Loucy (cell line): ENCODE measurements at regions not wholly inside any gene's neighbourhood (a gene's known extent, or its start where the extent isn't known, plus 50 kb on each side); places are given as distances from the start of the nearest gene placed in this dataset.

Experiments
- EZH2phosphoT487 ChIP-seq: fragments of 200-600 bp; IDR thresholded peaks from 2 replicates; pipeline ENCODE4 v1.6.1; 2018; ENCODE audit warnings: antibody characterized with exemption, mild to moderate bottlenecking, moderate library complexity, borderline replicate concordance
- TF ChIP-seq, protein P1 (sequence below): fragments of 200-600 bp; sonication (generic); conservative IDR thresholded peaks from 2 replicates; pipeline ENCODE4 v1.5.1; 2014; ENCODE audit warnings: mild to moderate bottlenecking, antibody characterized with exemption, low read length

DNA sequence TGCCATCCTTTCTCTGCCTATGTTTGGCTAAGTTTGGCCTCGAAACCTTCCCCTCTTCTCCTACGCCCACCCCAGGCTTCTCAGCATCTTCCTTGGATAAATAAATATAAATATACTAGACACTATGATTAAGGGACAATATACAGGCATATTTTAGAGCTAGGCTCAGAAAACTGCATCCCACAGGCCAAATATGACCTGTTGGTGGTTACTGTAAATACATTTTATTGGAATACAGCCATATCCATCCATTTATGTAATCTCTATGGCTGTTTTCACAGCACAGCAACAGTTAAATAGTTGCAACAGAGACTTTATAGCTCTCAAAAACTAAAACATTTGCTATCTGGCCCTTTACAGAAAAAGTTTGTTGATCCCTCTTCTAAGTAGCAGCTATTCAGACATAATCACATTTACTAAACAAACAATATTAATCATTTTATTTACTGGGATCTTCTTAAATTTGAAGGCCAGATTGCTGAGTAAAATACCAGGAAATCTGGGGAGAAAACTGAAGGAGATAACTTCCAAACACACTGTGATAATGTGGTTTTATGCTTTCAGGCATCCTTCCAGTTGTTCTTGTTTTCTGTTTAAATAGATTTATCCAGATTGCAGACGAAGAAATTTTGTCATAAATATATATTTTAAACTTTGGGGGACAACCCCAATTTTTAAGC, 269.7 kb upstream of the THRB start:
- TF ChIP-seq, protein P1, sequence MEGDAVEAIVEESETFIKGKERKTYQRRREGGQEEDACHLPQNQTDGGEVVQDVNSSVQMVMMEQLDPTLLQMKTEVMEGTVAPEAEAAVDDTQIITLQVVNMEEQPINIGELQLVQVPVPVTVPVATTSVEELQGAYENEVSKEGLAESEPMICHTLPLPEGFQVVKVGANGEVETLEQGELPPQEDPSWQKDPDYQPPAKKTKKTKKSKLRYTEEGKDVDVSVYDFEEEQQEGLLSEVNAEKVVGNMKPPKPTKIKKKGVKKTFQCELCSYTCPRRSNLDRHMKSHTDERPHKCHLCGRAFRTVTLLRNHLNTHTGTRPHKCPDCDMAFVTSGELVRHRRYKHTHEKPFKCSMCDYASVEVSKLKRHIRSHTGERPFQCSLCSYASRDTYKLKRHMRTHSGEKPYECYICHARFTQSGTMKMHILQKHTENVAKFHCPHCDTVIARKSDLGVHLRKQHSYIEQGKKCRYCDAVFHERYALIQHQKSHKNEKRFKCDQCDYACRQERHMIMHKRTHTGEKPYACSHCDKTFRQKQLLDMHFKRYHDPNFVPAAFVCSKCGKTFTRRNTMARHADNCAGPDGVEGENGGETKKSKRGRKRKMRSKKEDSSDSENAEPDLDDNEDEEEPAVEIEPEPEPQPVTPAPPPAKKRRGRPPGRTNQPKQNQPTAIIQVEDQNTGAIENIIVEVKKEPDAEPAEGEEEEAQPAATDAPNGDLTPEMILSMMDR = no peak
- no peak for TF ChIP-seq EZH2phosphoT487
